ENCODE measurements at regions not wholly inside any gene's neighbourhood (a gene's known extent, or its start where the extent isn't known, plus 50 kb on each side); places are given as distances from the start of the nearest gene placed in this dataset.

- TF ChIP-seq MAX (IDR thresholded peaks at IDR 0.05; ENCODE audit: low read depth) (no peak), CTCF (IDR thresholded peaks at IDR 0.05) (no peak), POLR2AphosphoS5 (IDR thresholded peaks at IDR 0.05; ENCODE audit: low read depth, low read length) (no peak), IRF3 (IDR thresholded peaks at IDR 0.05; ENCODE audit: low read depth, low read length) (no peak), NRF1 (IDR thresholded peaks at IDR 0.05; ENCODE audit: low read depth, low read length) (no peak), YY1 (IDR thresholded peaks at IDR 0.05; ENCODE audit: low read depth) (no peak)
Measured at GRCh38 chr2:123851281-123851680, 173.8 kb upstream of the CNTNAP5 start.

Measured in SK-N-SH (cell line).